H1 (cell line): ENCODE measurements at regions not wholly inside any gene's neighbourhood (a gene's known extent, or its start where the extent isn't known, plus 50 kb on each side); places are given as distances from the start of the nearest gene placed in this dataset.

Experiments
- CTCF ChIA-PET: fragments of 300-600 bp; sonication (Branson Sonifier 250); formaldehyde crosslinking; loops from one replicate; lab custom pipeline; 2021; ENCODE audit not compliant: partially characterized antibody; lab: Charles Lee
- POLR2A ChIA-PET: fragments of 300-600 bp; sonication (Branson Sonifier 250); formaldehyde crosslinking; loops from one replicate; lab custom pipeline; 2021; ENCODE audit warnings: inconsistent platforms; ENCODE audit not compliant: partially characterized antibody; lab: Charles Lee
- DNase-seq, 2 experiments: peaks; one replicate each; pipeline versions ENCODE4 v3.0.0 to v3.0.0-alpha.2; 2010 to 2022; ENCODE audit warnings: low spot score in 2 of 2, low read depth in 1 of 2, mixed read lengths in 1 of 2
- FAIRE-seq: peaks from 2 replicates; lab custom pipeline; 2011; peaks lifted over from hg19 to GRCh38; lab: Jason Lieb, UNC
- H2AFZ ChIP-seq: 2 replicates; pipeline ENCODE4 v1.8.1; 2012; ENCODE audit warnings: low read length, inconsistent platforms
- H2AK5ac ChIP-seq: 2 replicates; pipeline ENCODE4 v1.6.1; 2013; ENCODE audit warnings: low read depth, low read length
- H2BK120ac ChIP-seq: replicated peaks from 2 replicates; pipeline ENCODE3; 2013; ENCODE audit warnings: low read depth, low read length, inconsistent platforms
- H2BK12ac ChIP-seq: 2 replicates; pipeline ENCODE4 v1.6.1; 2013; ENCODE audit warnings: low read depth, low read length
- H2BK15ac ChIP-seq: 2 replicates; pipeline ENCODE4 v1.6.1; 2013; ENCODE audit warnings: low read length
- H2BK20ac ChIP-seq: 2 replicates; pipeline ENCODE4 v1.6.1; 2013; ENCODE audit warnings: low read length
- H2BK5ac ChIP-seq: 2 replicates; pipeline ENCODE4 v1.6.1; 2013; ENCODE audit warnings: low read depth, low read length
- H3K14ac ChIP-seq: 2 replicates; pipeline ENCODE4 v1.6.1; 2013; ENCODE audit warnings: inconsistent platforms; ENCODE audit not compliant: insufficient read length
- H3K18ac ChIP-seq: 2 replicates; pipeline ENCODE4 v1.6.1; 2013; ENCODE audit warnings: low read length; ENCODE audit errors: extremely low read depth
- H3K23ac ChIP-seq: 2 replicates; pipeline ENCODE4 v1.6.1; 2013; ENCODE audit warnings: inconsistent platforms; ENCODE audit not compliant: insufficient read length
- H3K23me2 ChIP-seq: 2 replicates; pipeline ENCODE4 v1.6.1; 2013; ENCODE audit warnings: low read depth, low read length
- H3K27ac ChIP-seq: 2 replicates; pipeline ENCODE4 v1.6.1; 2011; ENCODE audit warnings: low read depth, low read length, inconsistent platforms
- H3K27me3 ChIP-seq, 4 experiments: replicated peaks in 1 of 4; 1 replicate in 1 of 4; 2 replicates in 3 of 4; pipeline versions ENCODE4 v1.6.1 to v1.8.1; 2011 to 2013; ENCODE audit warnings: low read length in 3 of 4, mild to moderate bottlenecking in 3 of 4, inconsistent platforms in 2 of 4, mixed read lengths in 2 of 4, moderate library complexity in 1 of 4; ENCODE audit not compliant: control insufficient read depth in 3 of 4, insufficient read depth in 3 of 4; ENCODE audit errors: extremely low read depth in 1 of 4
- H3K36me3 ChIP-seq, 4 experiments: 2 replicates each; pipeline versions ENCODE4 v1.6.1 to v1.8.1; 2011 to 2013; ENCODE audit warnings: mild to moderate bottlenecking in 4 of 4, low read length in 3 of 4, moderate library complexity in 2 of 4, control low read depth in 1 of 4, inconsistent platforms in 1 of 4; ENCODE audit not compliant: insufficient read depth in 4 of 4, control insufficient read depth in 2 of 4
- H3K4ac ChIP-seq: replicated peaks from 2 replicates; pipeline ENCODE3; 2013; ENCODE audit warnings: low read length, low read depth, mixed read lengths, inconsistent platforms; ENCODE audit not compliant: insufficient read length
- H3K4me1 ChIP-seq, 4 experiments: replicated peaks in 1 of 4; 1 replicate in 1 of 4; 2 replicates in 3 of 4; pipeline versions ENCODE4 v1.6.1 to v1.8.1; 2011 to 2013; ENCODE audit warnings: low read length in 3 of 4, inconsistent platforms in 2 of 4, mixed read lengths in 1 of 4; ENCODE audit not compliant: insufficient read depth in 4 of 4, control insufficient read depth in 3 of 4
- H3K4me2 ChIP-seq, 2 experiments: 2 replicates each; pipeline versions ENCODE4 v1.6.1 to v1.8.1; 2011 to 2013; ENCODE audit warnings: low read depth in 2 of 2, low read length in 2 of 2, control low read depth in 1 of 2, inconsistent platforms in 1 of 2, mild to moderate bottlenecking in 1 of 2; ENCODE audit not compliant: insufficient read depth in 1 of 2
- H3K4me3 ChIP-seq, 4 experiments: fragments of 200-600, 300-600 bp in 1 of 4; sonication (generic), shearing (Covaris generic), sonication (Bioruptor Twin) in 1 of 4; 2 replicates each; pipeline versions ENCODE4 v1.5.1 to v1.8.1; 2011 to 2016; ENCODE audit warnings: low read length in 4 of 4, low read depth in 3 of 4, control low read depth in 2 of 4, inconsistent platforms in 2 of 4, mild to moderate bottlenecking in 2 of 4, mixed read lengths in 1 of 4, moderate library complexity in 1 of 4; ENCODE audit not compliant: insufficient read depth in 2 of 4; ENCODE audit errors: extremely low read depth in 1 of 4
- H3K56ac ChIP-seq: replicated peaks from 2 replicates; pipeline ENCODE3; 2013; ENCODE audit warnings: low read depth, mild to moderate bottlenecking, mixed read lengths, low read length, inconsistent platforms; ENCODE audit not compliant: insufficient read length
- H3K79me1 ChIP-seq: 2 replicates; pipeline ENCODE4 v1.6.1; 2013; ENCODE audit warnings: low read depth, low read length, control low read depth
- H3K79me2 ChIP-seq, 2 experiments: 2 replicates each; pipeline versions ENCODE4 v1.6.1 to v1.8.1; 2012 to 2013; ENCODE audit warnings: low read length in 2 of 2, mild to moderate bottlenecking in 2 of 2, inconsistent platforms in 1 of 2; ENCODE audit not compliant: insufficient read depth in 2 of 2, control insufficient read depth in 1 of 2
- H3K9ac ChIP-seq, 4 experiments: replicated peaks in 1 of 4; 1 replicate in 1 of 4; 2 replicates in 3 of 4; pipeline versions ENCODE4 v1.6.1 to v1.8.1; 2011 to 2013; ENCODE audit warnings: low read depth in 3 of 4, low read length in 3 of 4, control low read depth in 2 of 4, mild to moderate bottlenecking in 2 of 4, moderate library complexity in 2 of 4, inconsistent platforms in 1 of 4; ENCODE audit errors: extremely low read depth in 1 of 4
- H3K9me3 ChIP-seq, 2 experiments: 2 replicates each; pipeline versions ENCODE4 v1.6.1 to v1.8.1; 2012 to 2013; ENCODE audit warnings: mild to moderate bottlenecking in 2 of 2, moderate library complexity in 2 of 2, control low read depth in 1 of 2, inconsistent platforms in 1 of 2, low read depth in 1 of 2, low read length in 1 of 2, mixed read lengths in 1 of 2; ENCODE audit not compliant: insufficient read depth in 2 of 2
- H4K20me1 ChIP-seq, 2 experiments: replicated peaks in 1 of 2; 2 replicates each; pipeline versions ENCODE3 to v1.8.1; 2011 to 2013; ENCODE audit warnings: inconsistent platforms in 2 of 2, low read length in 2 of 2, mild to moderate bottlenecking in 1 of 2; ENCODE audit not compliant: insufficient read depth in 2 of 2, control insufficient read depth in 1 of 2
- H4K5ac ChIP-seq: 2 replicates; pipeline ENCODE4 v1.6.1; 2013; ENCODE audit warnings: low read length, low read depth, mixed read lengths, inconsistent platforms; ENCODE audit not compliant: insufficient read length
- H4K8ac ChIP-seq: 2 replicates; pipeline ENCODE4 v1.8.0; 2013; ENCODE audit warnings: mild to moderate bottlenecking, moderate library complexity, low read length, inconsistent platforms; ENCODE audit not compliant: insufficient read depth; ENCODE audit errors: extremely low read depth
- H4K91ac ChIP-seq: replicated peaks from 2 replicates; pipeline ENCODE3; 2013; ENCODE audit warnings: low read length, mixed read lengths, inconsistent platforms; ENCODE audit not compliant: insufficient read length
- SP1 ChIP-seq: IDR thresholded peaks from 2 replicates; pipeline ENCODE4 v1.6.1; 2011; ENCODE audit warnings: low read depth, low read length
- WGBS, 2 experiments: shearing (Covaris generic) in 1 of 2; methylation state at CpG; one replicate each; pipeline versions ENCODE4 v1.1.6 to v1.1.7; 2013 to 2015; ENCODE audit warnings: low lambda C conversion rate in 2 of 2, mixed read lengths in 2 of 2, inconsistent platforms in 1 of 2, low coverage in 1 of 2, missing lambda C conversion rate in 1 of 2; ENCODE audit not compliant: insufficient replicate concordance in 2 of 2, insufficient coverage in 1 of 2, insufficient read length in 1 of 2; ENCODE audit errors: extremely low coverage in 1 of 2, missing lambda C conversion rate in 1 of 2; 5-methylcytosine and 5-hydroxymethylcytosine counted together

DNA sequence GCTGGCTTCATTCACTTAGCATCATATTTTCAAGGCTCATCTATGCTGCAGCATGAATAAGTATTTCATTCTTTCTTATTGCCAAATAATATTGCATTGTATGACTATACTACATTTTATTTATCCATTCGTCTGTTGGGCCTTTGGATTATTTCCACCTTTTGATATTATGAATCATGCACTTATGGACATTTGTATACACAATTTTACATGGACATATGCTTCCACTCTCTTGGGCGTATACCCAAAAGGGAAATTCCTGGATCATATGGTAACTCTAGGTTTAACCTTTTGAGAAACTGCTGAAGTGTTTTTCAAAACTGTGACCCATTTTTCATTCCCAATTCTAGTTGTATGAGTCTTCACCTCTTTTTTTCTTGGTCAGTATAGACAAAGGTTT, 80.3 kb upstream of the GNAI1 start:
- Histone ChIP-seq H3K36me3 (no peaks in the 10 kb centered on the region), H4K91ac (no peak overlapping the region), H3K9ac (no peak overlapping the region), H3K4me1 (no peaks in the 10 kb centered on the region), H4K8ac (no peak overlapping the region), H3K79me2 (no peaks in the 10 kb centered on the region), H3K14ac (no peak overlapping the region), H4K5ac (no peak overlapping the region), H3K4ac (no peak overlapping the region), H3K18ac (no peak overlapping the region), H3K79me1 (no peaks in the 10 kb centered on the region), H2BK20ac (no peak overlapping the region), H4K20me1 (no peaks in the 10 kb centered on the region), H2AFZ (no peak overlapping the region)
- no peak for DNase-seq
- no peak for TF ChIP-seq SP1
- TF ChIP-seq, all 59 proteins: peak for 0
- H3K4me2 ChIP-seq: no peak overlapping the region
- H3K27ac ChIP-seq: no peak overlapping the region
- no peak for FAIRE-seq
- H2BK120ac ChIP-seq: no peak overlapping the region
- no peak overlapping the region for H3K56ac ChIP-seq
- no peak overlapping the region for H2BK12ac ChIP-seq
- H3K23me2 ChIP-seq: no peaks in the 10 kb centered on the region
- H3K4me3 ChIP-seq: no peak overlapping the region
- no peak overlapping the region for H2AK5ac ChIP-seq
- no peak overlapping the region for H2BK5ac ChIP-seq
- no peak overlapping the region for H2BK15ac ChIP-seq
- ChIA-PET POLR2A (no interaction called here), CTCF (no interaction called here)
- 95% methylated on average over 2 of the region's 2 CpGs; no CpG with 5 or more reads in 1 of the 2 experiments for WGBS, 2 experiments
- H3K23ac ChIP-seq: no peak overlapping the region
- no peaks in the 10 kb centered on the region for H3K27me3 ChIP-seq
- H3K9me3 ChIP-seq: no peaks in the 10 kb centered on the region
